GM10266 (cell line): ENCODE measurements at regions not wholly inside any gene's neighbourhood (a gene's known extent, or its start where the extent isn't known, plus 50 kb on each side); places are given as distances from the start of the nearest gene placed in this dataset.

Source experiments
- DNase-seq: peaks from one replicate; pipeline ENCODE4 v3.0.0; 2012; ENCODE audit errors: extremely low spot score
- CTCF ChIP-seq: IDR thresholded peaks from 2 replicates; pipeline ENCODE4 v1.5.1; 2012; ENCODE audit warnings: mild to moderate bottlenecking, low read depth; ENCODE audit not compliant: control insufficient read depth, insufficient read depth; ENCODE audit errors: missing control alignments

- no peak for TF ChIP-seq CTCF
- no peak for DNase-seq
These were observed 814.5 kb upstream of the PIK3C3 start for GRCh38 chr18:41140506-41140905.

DNA sequence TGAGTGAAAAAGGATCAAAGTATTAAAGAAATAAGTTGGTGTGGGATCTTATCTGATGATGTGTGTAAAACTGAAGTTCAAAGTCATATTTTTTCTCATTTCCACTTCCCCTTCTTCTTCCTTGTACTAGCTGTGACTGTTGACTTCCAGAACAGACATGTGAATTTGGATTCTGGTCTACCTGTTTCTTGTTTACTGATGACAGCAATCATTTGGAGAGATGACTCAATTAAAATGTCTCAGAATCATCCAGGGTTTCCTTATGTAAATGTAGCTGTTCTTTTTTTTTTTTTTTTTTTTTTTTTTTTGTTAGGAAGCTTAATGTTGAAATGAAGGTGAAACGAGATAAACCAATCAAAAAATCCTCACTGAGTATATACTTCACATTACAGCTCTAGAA, 819.9 kb upstream of the PIK3C3 start:
- TF ChIP-seq CTCF, result no peak
- no peak for DNase-seq

- no peak for DNase-seq
- no peak for TF ChIP-seq CTCF
These were observed 820.6 kb upstream of the PIK3C3 start for GRCh38 chr18:41134426-41134825.

- DNase-seq, result no peak
- no peak for TF ChIP-seq CTCF
These were observed 824.0 kb upstream of the PIK3C3 start for GRCh38 chr18:41131050-41131449.

DNA sequence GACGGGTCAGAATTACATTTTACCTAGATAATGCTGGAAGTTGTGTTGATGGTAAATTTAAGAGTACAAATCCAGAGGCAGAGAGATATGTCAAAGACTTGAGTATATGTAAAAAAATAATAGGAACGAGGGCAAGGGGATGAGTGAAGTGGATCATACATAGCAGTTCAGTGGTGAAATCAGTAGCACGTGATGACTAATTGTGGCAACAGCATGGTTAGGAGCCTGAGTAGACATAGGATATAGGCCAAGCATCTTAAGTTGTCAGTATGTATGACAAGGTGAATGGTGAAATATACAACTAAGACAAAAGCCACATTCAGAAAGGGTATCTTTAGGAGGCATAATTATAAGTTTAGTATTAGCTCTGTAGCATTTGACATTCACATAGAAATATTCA, 826.5 kb upstream of the PIK3C3 start:
- DNase-seq, result no peak
- TF ChIP-seq CTCF, result no peak

DNA sequence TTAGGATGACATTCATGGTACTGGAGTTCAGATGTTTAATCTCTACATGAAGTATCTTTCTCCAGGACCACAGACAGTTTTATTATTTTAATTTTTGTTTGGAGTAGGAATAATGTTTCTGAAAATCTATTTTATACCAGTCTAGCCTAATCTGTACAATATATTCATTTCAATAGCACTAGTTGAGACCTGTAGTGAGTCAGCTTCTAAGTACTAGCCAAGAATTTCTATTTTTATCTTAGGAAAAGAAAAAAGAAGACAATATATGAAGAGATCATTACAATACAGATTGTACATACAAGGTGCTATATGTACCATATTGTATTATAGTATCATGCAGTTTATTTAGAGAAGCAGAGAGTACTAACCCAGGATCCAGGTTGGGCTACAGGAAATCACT, 826.9 kb upstream of the PIK3C3 start:
- TF ChIP-seq CTCF, result no peak
- DNase-seq, result no peak

DNA sequence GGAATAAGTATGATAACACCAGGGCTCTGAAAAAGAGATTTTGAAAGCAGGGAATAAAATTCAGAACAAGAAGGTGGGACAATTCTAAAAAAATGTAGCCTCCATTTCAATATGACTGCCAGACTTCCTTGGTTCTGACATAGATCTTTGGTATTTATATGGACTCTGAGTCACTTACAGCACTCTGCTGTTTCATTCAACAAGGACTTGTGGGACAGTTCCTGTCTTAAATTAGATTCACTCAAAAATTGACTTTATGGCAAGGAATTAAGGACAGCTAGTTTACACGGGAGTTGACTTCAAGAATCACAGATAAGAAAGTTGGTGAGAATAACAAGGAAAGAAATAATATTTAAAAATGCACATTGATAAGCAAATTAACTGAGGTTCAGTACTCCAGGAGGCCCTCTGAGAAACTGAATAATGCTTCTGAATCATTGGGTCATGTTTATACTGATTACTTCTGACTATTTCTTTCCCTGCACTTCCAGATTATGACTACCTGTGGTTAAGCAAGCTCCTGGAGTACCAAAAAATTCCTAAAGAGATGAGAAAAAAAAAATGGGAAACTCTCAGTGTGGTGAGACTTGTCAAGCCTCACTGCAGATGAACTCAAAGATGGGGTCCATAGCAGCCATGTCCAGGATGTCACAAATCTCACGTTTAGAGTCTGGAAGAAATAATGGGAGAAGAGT, 828.3 kb upstream of the PIK3C3 start:
- DNase-seq, result no peak
- TF ChIP-seq CTCF, result no peak
